Trophoblast cell (in vitro differentiated cells and primary cell): ENCODE measurements at regions not wholly inside any gene's neighbourhood (a gene's known extent, or its start where the extent isn't known, plus 50 kb on each side); places are given as distances from the start of the nearest gene placed in this dataset.

ENCODE experiments used
- DNase-seq, 2 donors: peaks; one replicate each; pipeline ENCODE4 v3.0.0-alpha.2; 2016
- H2AFZ ChIP-seq: 2 replicates; pipeline ENCODE4 v1.6.1; 2013; ENCODE audit warnings: low read length, moderate library complexity, mild to moderate bottlenecking; ENCODE audit not compliant: insufficient read depth, poor library complexity
- H2AK5ac ChIP-seq: 2 replicates; pipeline ENCODE4 v1.6.1; 2013; ENCODE audit warnings: mild to moderate bottlenecking, low read length
- H2BK120ac ChIP-seq: 2 replicates; pipeline ENCODE4 v1.6.1; 2013; ENCODE audit warnings: low read length, mild to moderate bottlenecking, moderate library complexity; ENCODE audit not compliant: insufficient read depth, poor library complexity
- H2BK12ac ChIP-seq: 2 replicates; pipeline ENCODE4 v1.6.1; 2013; ENCODE audit warnings: mild to moderate bottlenecking, low read length, moderate library complexity
- H2BK5ac ChIP-seq: 2 replicates; pipeline ENCODE4 v1.6.1; 2013; ENCODE audit warnings: low read length, low read depth, moderate library complexity, mild to moderate bottlenecking; ENCODE audit not compliant: poor library complexity
- H3K14ac ChIP-seq: 2 replicates; pipeline ENCODE4 v1.6.1; 2013; ENCODE audit warnings: mild to moderate bottlenecking, low read length
- H3K18ac ChIP-seq: 2 replicates; pipeline ENCODE4 v1.6.1; 2013; ENCODE audit warnings: mild to moderate bottlenecking, low read length
- H3K23ac ChIP-seq: 2 replicates; pipeline ENCODE4 v1.6.1; 2013; ENCODE audit warnings: low read length
- H3K27ac ChIP-seq: 2 replicates; pipeline ENCODE4 v1.5.1; 2013; ENCODE audit warnings: low read depth, mild to moderate bottlenecking, inconsistent platforms, low read length, moderate library complexity
- H3K27me3 ChIP-seq: 2 replicates; pipeline ENCODE4 v1.6.1; 2013; ENCODE audit warnings: inconsistent platforms, mild to moderate bottlenecking, low read length, moderate library complexity; ENCODE audit not compliant: insufficient read depth
- H3K36me3 ChIP-seq, 2 experiments: 1 replicate in 1 of 2; 2 replicates in 1 of 2; pipeline ENCODE4 v1.6.1; 2013; ENCODE audit warnings: low read length in 2 of 2, mild to moderate bottlenecking in 2 of 2, moderate library complexity in 1 of 2; ENCODE audit not compliant: insufficient read depth in 2 of 2, control insufficient read depth in 1 of 2
- H3K4ac ChIP-seq: 2 replicates; pipeline ENCODE4 v1.6.1; 2013; ENCODE audit warnings: low read depth, mild to moderate bottlenecking, low read length, moderate library complexity
- H3K4me1 ChIP-seq, 2 experiments: 1 replicate in 1 of 2; 2 replicates in 1 of 2; pipeline ENCODE4 v1.6.1; 2013; ENCODE audit warnings: low read length in 2 of 2, mild to moderate bottlenecking in 2 of 2, moderate library complexity in 1 of 2; ENCODE audit not compliant: insufficient read depth in 2 of 2, control insufficient read depth in 1 of 2
- H3K4me2 ChIP-seq: 2 replicates; pipeline ENCODE4 v1.6.1; 2013; ENCODE audit warnings: inconsistent platforms, mild to moderate bottlenecking, low read length, moderate library complexity
- H3K4me3 ChIP-seq: 2 replicates; pipeline ENCODE4 v1.5.1; 2013; ENCODE audit warnings: mild to moderate bottlenecking, low read depth, low read length, inconsistent platforms
- H3K79me1 ChIP-seq: one replicate; pipeline ENCODE4 v1.6.1; 2013; ENCODE audit warnings: low read length
- H3K79me2 ChIP-seq: 2 replicates; pipeline ENCODE4 v1.6.1; 2013; ENCODE audit warnings: low read length, mild to moderate bottlenecking; ENCODE audit not compliant: control insufficient read depth, insufficient read depth, poor library complexity
- H3K9ac ChIP-seq: 2 replicates; pipeline ENCODE4 v1.6.1; 2013; ENCODE audit warnings: mild to moderate bottlenecking, low read length
- H3K9me3 ChIP-seq: 2 replicates; pipeline ENCODE4 v1.6.1; 2013; ENCODE audit warnings: low read depth, mild to moderate bottlenecking, control low read depth, inconsistent platforms, low read length; ENCODE audit not compliant: insufficient read depth
- H4K12ac ChIP-seq: 2 replicates; pipeline ENCODE4 v1.6.1; 2013; ENCODE audit warnings: low read depth, mild to moderate bottlenecking, low read length, moderate library complexity
- H4K8ac ChIP-seq: 2 replicates; pipeline ENCODE4 v1.6.1; 2013; ENCODE audit warnings: low read depth, mild to moderate bottlenecking, low read length, moderate library complexity
- H4K91ac ChIP-seq: one replicate; pipeline ENCODE4 v1.6.1; 2013; ENCODE audit warnings: low read depth, mild to moderate bottlenecking, low read length, moderate library complexity
- WGBS: extraction: QIAGEN DNeasy Blood & Tissue Kit; methylation state at CpG from one replicate; pipeline ENCODE4 v1.1.7; 2013; ENCODE audit warnings: missing lambda C conversion rate; ENCODE audit not compliant: insufficient read length, insufficient coverage; ENCODE audit errors: extremely low coverage; 5-methylcytosine and 5-hydroxymethylcytosine counted together

DNA sequence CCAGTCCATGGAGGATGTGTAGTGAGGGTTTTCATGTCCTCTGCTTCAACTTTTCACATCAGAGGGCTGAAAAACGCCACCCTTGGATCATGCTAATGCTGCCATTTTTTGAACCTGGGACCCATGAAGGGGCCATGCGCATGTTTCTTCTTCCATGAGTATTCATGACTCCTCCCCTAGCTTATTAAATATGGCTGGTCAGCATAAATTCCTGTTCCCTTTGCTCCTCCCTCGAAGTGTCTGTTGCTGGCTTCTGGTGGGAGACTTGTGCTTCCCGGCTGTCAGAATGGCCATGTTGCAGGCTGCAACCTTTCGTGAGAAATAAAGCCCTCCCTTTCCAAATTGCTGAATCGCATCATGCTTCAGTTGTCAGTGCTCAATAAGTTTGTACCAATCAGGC lies 711.2 kb upstream of the KIRREL3 start:
- Histone ChIP-seq H3K18ac (no peak overlapping the region), H2BK12ac (no peak overlapping the region), H2AK5ac (no peak overlapping the region), H4K12ac (no peak overlapping the region), H3K4me1 (no peaks in the 10 kb centered on the region), H3K9me3 (no peaks in the 10 kb centered on the region), H4K8ac (no peak overlapping the region), H3K79me2 (no peaks in the 10 kb centered on the region), H3K4me3 (no peak overlapping the region), H3K14ac (no peak overlapping the region), H3K4ac (no peak overlapping the region), H4K91ac (no peak overlapping the region), H2AFZ (no peak overlapping the region), H3K4me2 (no peak overlapping the region), H3K27me3 (no peaks in the 10 kb centered on the region), H3K27ac (no peak overlapping the region), H3K9ac (no peak overlapping the region), H2BK120ac (no peak overlapping the region), H3K23ac (no peak overlapping the region), H3K36me3 (no peaks in the 10 kb centered on the region), H2BK5ac (no peak overlapping the region), H3K79me1 (no peaks in the 10 kb centered on the region)
- no CpG with 5 or more reads among the region's 6 CpGs for WGBS
- no peak for DNase-seq

GRCh38 chr11:127710831-127711230 lies 710.3 kb upstream of the KIRREL3 start:
- no peak overlapping the region for H3K27ac ChIP-seq
- no peaks in the 10 kb centered on the region for H3K36me3 ChIP-seq
- WGBS: no CpG with 5 or more reads among the region's 1 CpG
- no peak overlapping the region for H2BK12ac ChIP-seq
- H2AFZ ChIP-seq: no peak overlapping the region
- no peak overlapping the region for H2BK5ac ChIP-seq
- no peaks in the 10 kb centered on the region for H3K79me2 ChIP-seq
- no peak overlapping the region for H4K8ac ChIP-seq
- no peak overlapping the region for H3K23ac ChIP-seq
- H3K9me3 ChIP-seq: no peaks in the 10 kb centered on the region
- H4K91ac ChIP-seq: no peak overlapping the region
- no peak overlapping the region for H2BK120ac ChIP-seq
- no peak overlapping the region for H3K4me3 ChIP-seq
- no peaks in the 10 kb centered on the region for H3K79me1 ChIP-seq
- H3K4ac ChIP-seq: no peak overlapping the region
- H3K4me1 ChIP-seq: no peaks in the 10 kb centered on the region
- DNase-seq: no peak
- no peak overlapping the region for H2AK5ac ChIP-seq
- H3K14ac ChIP-seq: no peak overlapping the region
- no peak overlapping the region for H3K9ac ChIP-seq
- no peak overlapping the region for H3K18ac ChIP-seq
- H3K4me2 ChIP-seq: no peak overlapping the region
- no peak overlapping the region for H4K12ac ChIP-seq
- H3K27me3 ChIP-seq: no peaks in the 10 kb centered on the region

DNA sequence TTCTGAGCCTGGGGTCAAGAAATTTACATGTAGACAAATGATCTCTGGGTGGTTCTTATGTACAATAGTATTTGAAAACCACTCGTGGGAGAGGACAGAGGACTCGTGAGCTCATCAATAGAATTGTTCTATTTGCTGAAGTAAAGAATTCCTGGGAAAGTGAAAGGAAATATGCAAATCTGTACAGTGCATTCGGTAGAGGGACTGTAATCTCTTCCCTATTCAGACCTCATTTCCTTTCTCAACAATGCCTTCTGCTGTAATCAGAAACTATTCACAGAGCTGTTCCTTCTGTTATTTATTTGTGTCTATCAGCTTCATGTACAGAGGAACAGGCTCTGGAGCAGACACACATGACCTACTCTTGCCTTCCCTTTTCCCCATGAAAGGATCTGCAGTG lies 709.4 kb upstream of the KIRREL3 start:
- no CpG with 5 or more reads among the region's 3 CpGs for WGBS
- Histone ChIP-seq H3K4me2 (no peak overlapping the region), H3K14ac (no peak overlapping the region)

GRCh38 chr11:127693686-127694085 lies 693.1 kb upstream of the KIRREL3 start:
- Histone ChIP-seq H4K91ac (no peak overlapping the region), H4K12ac (no peak overlapping the region), H3K18ac (no peak overlapping the region), H4K8ac (no peak overlapping the region), H3K4me3 (no peak overlapping the region), H3K4me1 (no peaks in the 10 kb centered on the region), H3K9ac (no peak overlapping the region), H3K9me3 (no peaks in the 10 kb centered on the region), H2AFZ (no peak overlapping the region), H3K27me3 (no peaks in the 10 kb centered on the region), H2BK12ac (no peak overlapping the region), H3K79me1 (no peaks in the 10 kb centered on the region), H2BK5ac (no peak overlapping the region), H3K36me3 (no peaks in the 10 kb centered on the region), H3K4ac (no peak overlapping the region), H3K23ac (no peak overlapping the region), H3K4me2 (no peak overlapping the region), H2AK5ac (no peak overlapping the region), H3K27ac (no peak overlapping the region), H2BK120ac (no peak overlapping the region), H3K79me2 (no peaks in the 10 kb centered on the region), H3K14ac (no peak overlapping the region)
- no CpG with 5 or more reads among the region's 3 CpGs for WGBS
- no peak for DNase-seq

More for the DNA sequence above, 709.4 kb upstream of the KIRREL3 start:
- no peaks in the 10 kb centered on the region for H3K79me2 ChIP-seq
- H3K9me3 ChIP-seq: no peaks in the 10 kb centered on the region
- no peak overlapping the region for H4K8ac ChIP-seq
- H2BK12ac ChIP-seq: no peak overlapping the region
- H4K12ac ChIP-seq: no peak overlapping the region
- no peak overlapping the region for H3K4me3 ChIP-seq
- no peak overlapping the region for H3K4ac ChIP-seq
- H3K36me3 ChIP-seq: no peaks in the 10 kb centered on the region
- H2BK5ac ChIP-seq: no peak overlapping the region
- no peak overlapping the region for H3K27ac ChIP-seq
- no peaks in the 10 kb centered on the region for H3K27me3 ChIP-seq
- no peaks in the 10 kb centered on the region for H3K79me1 ChIP-seq
- H3K9ac ChIP-seq: no peak overlapping the region
- DNase-seq: no peak
- H3K18ac ChIP-seq: no peak overlapping the region
- no peak overlapping the region for H3K23ac ChIP-seq
- H2AFZ ChIP-seq: no peak overlapping the region
- no peak overlapping the region for H4K91ac ChIP-seq
- no peak overlapping the region for H2BK120ac ChIP-seq
- no peaks in the 10 kb centered on the region for H3K4me1 ChIP-seq
- H2AK5ac ChIP-seq: no peak overlapping the region
